AML-193 (cell line): ENCODE measurements at regions not wholly inside any gene's neighbourhood (a gene's known extent, or its start where the extent isn't known, plus 50 kb on each side); places are given as distances from the start of the nearest gene placed in this dataset.

Experiments used
- DNase-seq, 2 experiments: peaks; one replicate each; lab custom pipeline; 2025; lab: John Stamatoyannopoulos, UW

DNA sequence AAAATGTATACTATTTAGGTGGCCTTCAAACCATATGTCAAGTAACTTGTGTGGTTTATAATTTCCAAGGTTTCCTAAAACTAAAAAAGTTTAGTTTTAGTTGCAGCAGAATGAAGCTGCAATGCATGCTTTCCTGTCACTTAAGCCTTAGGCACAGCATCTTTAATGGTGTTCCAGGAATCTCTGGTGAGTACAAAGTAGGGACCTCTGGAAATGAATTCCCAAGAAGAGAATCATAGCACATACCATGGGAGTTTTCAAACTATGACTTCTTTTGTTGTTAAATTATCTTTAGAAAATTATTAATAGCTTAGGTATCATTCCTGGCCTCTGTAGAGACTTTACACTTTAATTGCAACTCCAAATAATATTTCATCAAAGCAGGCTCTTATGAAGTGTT, 1005.9 kb upstream of the PABPC4L start:
- DNase-seq: no peak

DNA sequence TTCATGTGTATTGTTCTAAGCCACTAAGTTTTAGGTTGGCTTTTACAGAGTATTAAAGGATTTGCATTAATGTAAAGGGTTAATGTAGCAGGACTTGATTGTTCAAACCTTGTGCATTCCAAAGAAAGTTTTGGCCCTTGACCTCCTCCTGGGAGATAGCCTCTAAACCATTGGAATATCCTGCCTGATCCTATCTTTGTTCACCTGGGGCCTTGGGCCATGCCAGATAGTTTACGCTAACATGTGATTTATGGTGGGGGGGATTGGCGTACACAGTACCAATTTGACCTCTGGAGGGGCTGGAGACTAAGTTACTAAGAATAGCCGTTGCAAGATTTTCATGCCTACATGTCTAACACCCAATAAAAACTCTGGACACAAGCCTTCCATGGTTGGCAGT, 1002.7 kb upstream of the PABPC4L start:
- DNase-seq: no peak

DNA sequence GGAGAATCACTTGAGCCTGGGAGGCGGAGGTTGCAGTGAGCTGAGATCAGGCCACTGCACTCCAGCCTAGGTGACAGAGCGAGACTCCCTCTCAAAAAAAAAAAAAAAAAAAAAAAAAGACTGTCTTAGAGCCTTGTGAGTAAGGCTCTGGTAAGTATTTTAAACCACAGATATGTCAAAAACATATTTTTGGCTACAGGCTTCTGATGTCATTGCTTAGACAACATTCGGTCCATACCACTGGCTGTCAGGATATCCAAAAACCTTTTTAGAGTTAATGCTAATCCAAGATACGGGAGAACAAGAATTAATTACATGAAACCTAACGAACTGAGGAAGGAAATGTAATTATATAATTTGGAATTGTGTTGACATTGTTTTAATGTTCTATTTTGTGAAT, 999.5 kb upstream of the PABPC4L start:
- DNase-seq: no peak

DNA sequence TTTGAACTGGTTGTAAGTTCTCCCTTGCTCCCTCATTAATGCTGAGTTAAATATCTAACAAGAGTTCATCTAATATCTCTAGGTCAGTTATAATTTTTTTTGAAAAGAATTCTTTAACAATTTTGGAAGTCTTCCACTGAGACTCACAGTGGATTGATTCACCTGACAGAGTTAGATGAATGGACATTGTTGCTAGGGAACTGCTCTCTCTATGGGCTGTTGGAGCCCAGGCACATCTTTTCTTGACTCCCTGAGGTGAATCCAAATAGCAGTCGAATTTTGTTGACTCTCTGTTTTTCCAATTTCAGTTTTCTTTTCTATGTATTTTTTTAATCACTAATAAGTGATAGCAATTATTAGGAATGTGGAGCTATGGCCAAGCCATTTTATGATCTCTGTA, 996.1 kb upstream of the PABPC4L start:
- DNase-seq: no peak

DNA sequence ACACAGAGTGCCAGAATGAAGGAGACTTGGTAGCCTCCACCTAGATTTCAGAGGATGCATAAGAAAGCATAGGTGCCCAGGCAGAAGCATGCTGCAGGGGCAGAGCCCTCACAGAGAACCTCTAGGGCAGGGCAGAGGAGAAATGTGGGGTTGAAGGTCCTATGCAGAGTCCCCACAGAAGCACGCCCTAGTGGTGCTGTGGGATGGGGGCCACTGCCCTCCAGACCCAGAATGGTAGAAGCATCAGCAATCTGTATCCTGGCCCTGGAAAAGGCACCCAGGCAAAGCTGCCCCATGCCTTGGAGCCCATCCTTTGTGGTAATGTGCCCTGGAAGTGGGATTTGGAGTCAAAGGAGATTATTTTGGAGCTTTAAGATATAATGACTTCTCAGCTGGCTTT, 992.9 kb upstream of the PABPC4L start:
- DNase-seq: no peak

DNA sequence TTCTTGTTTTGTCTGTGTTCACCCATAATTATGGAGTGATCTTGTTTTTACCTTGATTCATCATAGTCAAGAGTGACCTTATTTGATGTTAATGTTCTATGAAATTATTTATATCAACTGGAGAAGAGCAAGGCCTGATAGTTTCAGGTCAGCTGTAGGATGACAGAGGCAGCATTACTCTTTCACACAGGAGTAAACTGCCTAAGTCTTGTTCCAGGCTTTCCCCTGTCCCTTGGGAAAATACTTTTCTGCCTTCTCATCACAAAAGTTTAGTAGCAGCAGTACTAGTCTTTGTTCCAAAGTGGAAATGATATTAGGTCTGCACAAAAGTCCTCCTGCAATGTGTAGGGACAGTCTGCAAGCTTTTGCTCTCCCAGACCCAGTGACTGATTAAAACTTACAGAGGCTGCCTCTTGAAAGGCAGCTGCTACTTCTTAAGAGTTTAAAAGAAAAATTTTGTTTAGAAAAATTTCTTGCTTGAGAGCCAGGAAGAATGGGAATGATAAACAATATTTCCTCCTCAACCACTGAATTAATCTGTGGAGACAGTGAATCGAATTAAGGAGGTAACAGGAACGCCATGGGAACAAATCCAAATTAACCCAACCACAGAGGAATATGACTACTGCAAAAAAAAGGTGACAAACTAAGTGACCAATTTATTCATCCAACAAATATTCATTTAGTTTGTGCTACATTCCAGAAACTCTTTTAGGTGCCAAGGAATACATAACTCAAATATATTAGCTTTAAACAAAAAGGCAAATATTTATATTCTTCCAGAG, 991.4 kb upstream of the PABPC4L start:
- no peak for DNase-seq

DNA sequence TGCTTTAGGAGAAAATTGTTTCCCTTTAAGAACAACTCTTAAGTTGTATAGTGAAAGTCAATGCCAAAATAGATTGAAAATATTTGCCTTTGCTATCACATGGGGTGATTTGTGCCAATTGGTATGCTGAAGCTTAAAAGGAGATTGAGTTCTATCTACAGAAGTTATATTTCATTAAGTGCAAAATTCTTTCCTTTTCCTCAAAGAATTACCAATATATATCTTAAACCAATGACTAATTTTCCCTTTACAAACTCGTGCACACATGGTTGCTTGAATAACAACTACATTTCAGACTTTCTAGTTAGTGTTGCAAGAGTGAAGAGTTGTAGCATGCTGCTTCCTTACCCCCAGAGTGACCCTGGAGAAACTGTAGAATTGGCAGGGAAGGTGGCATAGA, 990.0 kb upstream of the PABPC4L start:
- no peak for DNase-seq

DNA sequence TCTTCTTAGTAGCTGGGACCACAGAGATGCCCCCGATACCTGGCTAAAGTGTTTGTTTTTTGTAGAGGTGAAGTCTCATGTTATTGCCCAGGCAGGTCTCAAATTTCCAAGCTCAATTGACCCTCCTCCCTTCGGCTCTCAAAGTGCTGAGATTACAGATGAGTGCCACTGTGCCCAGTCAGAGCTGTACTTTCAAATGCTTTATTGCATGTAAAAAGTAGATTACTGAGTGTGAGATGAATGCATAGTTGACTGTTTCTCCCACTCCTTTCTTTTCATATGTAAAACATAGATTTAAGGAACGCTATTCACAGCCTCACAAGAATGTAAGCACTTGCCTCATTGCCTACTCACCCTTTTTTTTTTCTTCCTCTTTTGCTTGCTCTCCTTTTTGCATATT, 984.4 kb upstream of the PABPC4L start:
- DNase-seq: no peak

DNA sequence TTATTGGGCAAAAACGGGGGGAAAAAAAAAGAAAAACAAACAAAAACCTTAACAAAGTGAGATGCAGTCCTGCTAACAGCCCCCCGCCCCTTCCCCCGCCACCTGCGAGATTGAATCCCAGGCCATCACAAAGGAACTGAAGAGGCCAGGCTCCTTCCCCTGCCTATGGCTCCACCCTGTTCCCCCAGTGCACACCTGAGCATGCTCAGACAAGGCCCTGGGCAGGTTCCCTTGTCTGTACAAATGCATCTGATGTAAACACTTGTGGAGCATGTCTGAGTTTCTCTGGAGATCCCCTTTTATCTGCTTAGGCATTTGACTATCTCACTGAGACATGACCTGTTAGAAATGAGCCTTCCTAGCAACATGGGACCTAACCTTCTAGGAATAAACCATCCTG, 983.7 kb upstream of the PABPC4L start:
- no peak for DNase-seq

DNA sequence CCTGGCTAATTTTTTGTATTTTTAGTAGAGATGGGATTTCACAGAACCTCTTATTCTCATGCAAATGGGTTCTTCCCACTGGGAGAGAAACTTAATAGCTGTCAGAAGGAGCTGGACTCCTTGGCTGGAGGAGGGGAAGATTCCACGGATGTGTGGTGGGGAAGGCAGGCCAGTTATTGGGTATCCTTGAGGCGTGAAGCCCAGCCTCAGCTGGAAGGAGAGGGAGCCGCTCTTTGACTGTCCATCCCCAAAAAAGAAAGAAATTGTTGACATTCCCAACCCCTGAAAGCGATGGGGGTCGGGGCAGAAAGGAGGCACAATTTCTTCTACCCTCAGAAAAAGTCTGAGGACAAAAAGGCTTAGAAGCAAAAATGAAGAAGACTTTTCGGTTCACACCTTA, 983.1 kb upstream of the PABPC4L start:
- DNase-seq: no peak

DNA sequence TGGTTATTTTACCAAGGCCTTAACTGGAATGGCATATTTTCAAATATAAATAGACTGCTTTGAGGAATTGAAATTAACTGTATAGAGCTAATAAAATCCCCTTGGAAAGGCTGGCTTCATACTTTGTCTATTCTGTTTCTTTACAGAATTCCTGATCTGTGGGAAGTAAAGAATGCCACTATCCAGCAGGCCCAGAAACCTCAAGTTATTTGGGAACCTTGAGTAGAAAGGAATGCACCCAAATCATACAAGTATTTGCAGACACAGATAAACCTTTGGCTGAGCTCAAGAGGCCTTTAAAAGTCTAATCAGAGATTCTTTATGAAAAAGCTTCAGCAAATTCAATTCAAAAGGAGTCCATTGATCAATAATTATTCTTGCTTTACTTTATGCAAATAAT, 975.7 kb upstream of the PABPC4L start:
- DNase-seq: no peak

DNA sequence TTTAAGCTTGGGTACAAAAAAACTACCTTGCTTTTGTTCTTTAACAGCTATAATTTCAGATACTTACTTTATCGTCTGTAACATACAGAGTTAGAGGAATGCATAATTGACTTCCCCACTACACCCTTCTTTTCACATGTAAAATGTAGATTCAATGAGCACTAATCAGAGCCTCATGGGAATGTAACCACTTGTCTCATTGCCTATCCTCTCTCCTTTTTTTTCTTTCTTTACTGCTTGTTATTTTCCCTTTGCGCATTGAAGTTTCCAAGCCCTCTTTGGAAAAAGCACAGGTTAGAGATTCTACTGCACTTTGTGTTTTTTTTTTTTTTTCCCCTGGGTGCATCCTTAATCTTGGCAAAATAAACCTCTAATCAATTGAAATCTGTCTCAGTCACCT, 965.1 kb upstream of the PABPC4L start:
- DNase-seq: no peak

DNA sequence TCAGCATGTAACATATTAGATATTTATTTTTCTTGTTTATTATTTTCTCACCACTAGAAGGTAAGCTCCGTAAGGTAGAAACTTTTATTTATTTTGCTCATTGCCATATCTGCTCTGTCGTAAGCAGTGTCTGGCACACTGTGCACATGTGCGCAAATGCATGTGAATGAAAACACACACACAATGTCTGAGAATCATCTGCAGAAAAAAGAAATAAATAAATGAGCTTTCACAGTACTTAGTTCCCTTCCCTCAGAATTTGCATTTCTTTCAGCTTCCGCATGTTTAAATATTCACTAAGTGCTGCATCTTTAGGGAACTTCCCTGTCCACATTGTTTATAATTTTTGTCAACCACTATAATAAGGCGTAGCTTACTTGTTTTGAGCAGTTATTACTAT, 963.0 kb upstream of the PABPC4L start:
- DNase-seq: no peak

DNA sequence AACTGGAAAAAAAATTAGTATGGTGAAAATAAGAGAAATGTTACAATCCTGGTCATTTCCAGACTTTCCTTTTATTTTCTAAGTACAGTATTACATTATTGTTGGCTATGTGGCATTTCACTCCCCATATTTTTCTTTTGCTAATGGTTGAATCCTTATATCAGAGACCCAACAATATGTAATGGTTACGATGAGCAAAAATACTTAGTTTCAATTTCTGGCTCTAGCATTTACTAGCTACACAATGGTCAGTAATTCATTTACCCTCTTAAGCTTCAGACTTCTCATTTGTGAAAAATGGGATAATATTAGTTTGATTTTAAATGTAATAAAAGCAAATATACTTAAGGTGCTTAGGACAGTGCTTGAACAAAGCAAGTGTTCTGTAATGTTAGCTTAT, 942.9 kb upstream of the PABPC4L start:
- DNase-seq: no peak

DNA sequence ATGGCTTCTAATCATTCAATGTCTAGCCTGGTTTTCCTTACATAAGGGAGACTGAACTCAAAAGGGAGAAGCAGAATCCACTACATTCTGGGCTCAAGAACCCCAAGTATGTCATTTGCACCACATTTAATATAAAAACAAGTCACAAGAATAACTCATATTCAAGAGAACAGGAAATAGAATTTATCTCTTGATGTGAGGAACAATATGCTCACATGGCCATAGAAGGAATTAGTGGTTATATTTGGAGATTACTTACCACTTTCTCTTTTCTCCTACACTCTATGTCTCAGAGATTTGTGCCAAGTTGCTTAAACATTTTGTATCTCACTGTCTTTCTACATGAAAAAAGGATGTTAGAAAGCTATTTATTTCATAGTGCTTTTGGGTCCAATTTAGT, 922.6 kb upstream of the PABPC4L start:
- no peak for DNase-seq

DNA sequence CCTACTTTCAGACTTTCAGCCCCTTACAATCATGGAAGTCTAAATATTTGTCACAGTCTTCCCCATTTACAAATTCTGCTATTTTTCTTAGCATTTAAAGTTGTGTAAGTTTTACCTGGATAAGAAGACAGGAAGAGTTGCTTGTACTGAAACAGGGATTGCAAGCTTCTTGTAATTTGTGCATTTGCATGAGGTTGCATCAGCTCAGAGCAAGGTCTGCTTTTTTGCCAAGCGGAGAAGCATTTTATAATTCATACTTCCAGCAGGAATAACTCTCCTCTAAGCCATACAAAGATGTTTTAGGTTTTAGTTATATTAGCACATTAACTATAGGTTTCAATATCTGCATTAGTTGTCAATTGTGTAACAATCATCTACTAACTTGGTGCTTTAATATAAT, 922.0 kb upstream of the PABPC4L start:
- DNase-seq: no peak

DNA sequence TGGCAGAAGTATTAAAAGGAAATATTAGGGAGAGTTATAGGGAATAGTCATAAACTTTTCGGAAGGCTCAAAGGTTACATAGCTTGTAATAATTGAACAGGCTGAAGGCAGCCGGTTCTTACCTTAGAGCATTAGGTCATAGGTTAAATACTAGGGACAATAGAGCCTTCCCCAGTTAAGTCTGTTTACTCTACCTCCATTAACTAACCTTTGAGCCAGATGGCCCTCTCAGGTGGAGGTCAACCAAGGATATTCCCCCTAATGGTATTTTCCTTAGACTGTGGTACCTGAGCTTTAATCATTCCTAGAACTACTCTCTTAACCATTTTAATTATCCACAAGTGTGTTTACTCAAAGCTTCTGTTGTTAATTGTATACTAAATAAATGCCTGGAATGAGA, 920.9 kb upstream of the PABPC4L start:
- DNase-seq: no peak

DNA sequence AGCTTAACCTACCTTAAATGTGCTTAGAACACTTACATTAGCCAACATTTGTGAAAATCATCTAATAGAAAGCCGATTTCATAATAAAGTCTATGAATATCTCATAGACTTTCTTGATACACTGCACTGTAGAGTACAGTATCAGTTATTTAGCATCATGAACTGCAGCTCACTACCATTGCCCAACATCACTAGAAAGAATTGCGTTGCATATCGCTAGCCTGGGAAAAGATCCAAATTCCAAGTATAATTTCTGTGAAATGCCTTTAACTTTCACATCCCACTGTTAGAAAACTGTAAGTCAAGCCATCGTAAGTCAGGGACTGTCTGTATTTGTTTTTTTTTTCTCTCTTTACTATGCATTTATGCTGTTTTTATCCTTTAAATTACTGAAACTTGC, 918.6 kb upstream of the PABPC4L start:
- DNase-seq: no peak

DNA sequence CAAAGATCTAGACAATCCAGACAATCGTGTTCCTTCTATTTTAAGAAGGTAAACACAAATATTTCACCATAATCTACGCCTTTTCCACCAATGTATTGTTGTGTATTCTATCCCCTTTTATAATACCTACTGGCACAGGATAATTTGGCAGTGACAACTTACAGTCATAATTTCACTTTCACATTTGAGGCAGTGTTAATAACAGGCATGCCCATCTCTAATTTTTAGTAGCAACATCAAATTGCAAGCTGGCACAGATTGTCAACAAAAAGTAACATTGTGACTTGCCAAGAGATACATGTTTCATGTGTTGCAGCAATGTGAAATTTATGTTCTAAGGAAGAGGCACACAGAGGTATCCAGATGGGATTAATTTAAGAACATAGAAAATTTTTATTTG, 912.5 kb upstream of the PABPC4L start:
- no peak for DNase-seq

DNA sequence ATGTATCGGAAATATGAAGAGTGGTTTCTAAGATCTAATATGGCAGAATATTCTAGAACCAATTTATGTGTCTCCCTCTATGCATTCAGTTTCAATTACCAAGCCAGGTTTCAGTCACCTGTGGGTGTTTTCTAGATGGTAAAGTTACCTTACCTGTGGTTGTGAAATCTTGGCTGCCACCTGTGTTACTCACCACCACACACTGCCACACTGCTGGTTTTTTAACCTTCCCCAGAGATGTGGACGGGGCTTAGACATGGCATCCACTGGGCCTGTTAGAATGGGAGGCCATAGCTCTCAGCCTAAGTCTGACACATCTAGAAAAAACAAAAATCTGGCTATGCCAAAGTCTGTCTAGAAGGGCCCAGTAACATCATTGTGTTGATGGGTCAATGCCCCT, 896.5 kb upstream of the PABPC4L start:
- no peak for DNase-seq

DNA sequence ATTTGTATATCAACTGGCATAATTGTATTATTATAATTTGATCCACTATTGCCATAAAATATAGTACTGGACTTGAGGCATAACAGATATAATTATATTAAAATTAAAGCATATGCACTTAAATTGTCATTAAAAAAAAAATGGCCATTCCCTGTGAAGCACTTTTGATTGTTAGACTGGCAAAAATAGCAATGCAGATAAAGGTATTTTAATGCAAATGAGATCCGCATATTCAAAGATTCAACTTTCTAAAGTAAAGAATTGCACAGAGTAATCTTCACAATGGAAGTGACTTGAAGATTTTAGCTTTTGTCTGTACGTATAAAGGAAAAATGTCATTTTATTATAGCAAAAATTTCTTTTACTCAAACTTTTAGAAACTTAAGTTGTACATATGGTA, 871.8 kb upstream of the PABPC4L start:
- no peak for DNase-seq

DNA sequence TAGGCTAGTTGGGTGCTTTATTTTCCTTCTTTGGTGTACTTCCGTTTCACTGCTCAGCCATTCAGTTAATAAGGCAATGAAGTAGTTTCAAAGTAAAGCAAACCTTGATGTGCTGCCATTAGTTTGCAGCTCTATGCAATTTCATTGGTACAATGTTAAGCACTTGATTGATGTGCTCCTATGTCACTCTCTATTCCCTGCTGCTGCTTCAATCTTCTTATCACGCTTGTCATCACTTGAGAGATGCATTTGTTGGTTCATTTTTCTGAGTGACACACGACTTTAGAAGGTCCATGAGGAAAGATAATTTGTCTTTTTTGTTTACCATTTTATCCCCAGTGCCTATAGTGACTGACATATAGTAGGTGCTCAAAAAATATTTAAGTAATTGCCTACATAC, 871.0 kb upstream of the PABPC4L start:
- no peak for DNase-seq

DNA sequence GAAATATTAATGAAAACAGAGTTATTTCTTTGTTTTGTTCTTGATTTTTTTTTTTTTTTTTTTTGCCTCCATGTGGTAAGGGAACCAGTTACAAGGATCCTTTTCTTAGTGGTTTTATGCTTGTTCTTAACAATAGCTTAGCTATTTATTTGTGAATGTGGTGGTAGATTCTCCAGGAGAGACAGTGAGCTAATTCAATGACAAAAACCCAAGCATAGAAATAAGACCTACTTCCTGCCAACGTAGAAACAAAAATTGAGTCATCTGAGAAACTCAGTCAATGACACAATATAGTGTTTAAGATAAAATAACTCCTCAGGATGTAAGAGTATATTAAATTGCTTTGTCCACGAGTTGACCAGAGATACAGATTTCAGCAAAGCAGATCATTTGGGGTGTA, 863.8 kb upstream of the PABPC4L start:
- no peak for DNase-seq

DNA sequence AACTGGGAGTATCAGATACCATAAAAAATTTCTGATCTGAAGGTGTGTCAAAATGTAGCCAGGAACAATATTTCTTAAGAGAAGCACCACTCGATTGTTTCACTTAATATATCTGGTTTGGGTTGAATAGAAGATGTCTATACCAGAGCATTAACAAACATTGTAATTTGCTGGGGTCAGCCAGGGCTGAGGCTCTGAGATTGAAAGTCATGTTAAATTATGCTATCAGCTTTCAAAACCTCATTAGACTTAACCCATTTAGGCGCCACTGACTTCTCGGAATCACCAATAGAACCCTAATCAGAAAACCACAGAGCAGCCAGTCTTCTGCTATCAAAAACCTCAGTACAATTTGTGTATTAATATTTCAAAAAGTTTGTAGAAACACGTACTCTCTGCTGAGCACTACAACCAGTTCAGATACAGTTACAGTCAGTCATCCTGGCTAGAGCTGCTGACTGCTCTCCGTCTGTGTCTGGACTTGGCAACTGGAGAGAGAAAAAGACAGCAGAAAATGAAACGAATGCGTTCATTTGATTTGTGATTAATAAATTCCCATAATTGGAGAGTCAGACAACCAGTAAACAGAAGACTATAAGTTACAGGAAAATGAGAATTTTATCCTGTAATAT, 848.6 kb upstream of the PABPC4L start:
- DNase-seq: no peak
